OCI-LY7 (cell line): ENCODE measurements at regions not wholly inside any gene's neighbourhood (a gene's known extent, or its start where the extent isn't known, plus 50 kb on each side); places are given as distances from the start of the nearest gene placed in this dataset.

Experiments
- BruUV-seq: library from RNA; stranded (reverse); fragments of 400-500 nt; replicated peaks from 2 replicates; lab custom pipeline; 2021; lab: Mats Ljungman, UMichigan
- CTCF ChIA-PET: fragments of 300-600 bp; sonication (Branson Sonifier 250); formaldehyde crosslinking; loops from one replicate; lab custom pipeline; 2022; ENCODE audit warnings: antibody characterized with exemption; ENCODE audit not compliant: unreplicated experiment; lab: Charles Lee
- POLR2A ChIA-PET: fragments of 300-600 bp; sonication (Branson Sonifier 250); formaldehyde crosslinking; loops from one replicate; lab custom pipeline; 2022; ENCODE audit warnings: antibody characterized with exemption; lab: Charles Lee
- DNase-seq: peaks from one replicate; pipeline ENCODE4 v3.0.0-alpha.2; 2015; ENCODE audit warnings: low spot score
- H2AFZ ChIP-seq: fragments of 200-600 bp; sonication (generic), shearing (Covaris generic); 2 replicates; pipeline ENCODE4 v1.6.1; 2014; ENCODE audit warnings: mild to moderate bottlenecking, antibody characterized with exemption, low read length, moderate library complexity
- H3K27ac ChIP-seq: fragments of 200-600 bp; sonication (generic); 2 replicates; pipeline ENCODE4 v1.5.1; 2014; ENCODE audit warnings: mixed run types, low read depth, mild to moderate bottlenecking, moderate library complexity, low read length, inconsistent platforms; ENCODE audit not compliant: poor library complexity, severe bottlenecking
- H3K36me3 ChIP-seq: fragments of 200-600 bp; sonication (generic); 2 replicates; pipeline ENCODE4 v1.6.1; 2014; ENCODE audit warnings: mild to moderate bottlenecking, antibody characterized with exemption, low read length, moderate library complexity, mixed read lengths; ENCODE audit not compliant: insufficient read depth
- H3K4me1 ChIP-seq: fragments of 200-600 bp; sonication (generic); 2 replicates; pipeline ENCODE4 v1.5.1; 2014; ENCODE audit warnings: mild to moderate bottlenecking, low read length; ENCODE audit not compliant: insufficient read depth, poor library complexity, severe bottlenecking
- H3K4me2 ChIP-seq: fragments of 200-600 bp; sonication (generic); 2 replicates; pipeline ENCODE4 v1.6.1; 2014; ENCODE audit warnings: mild to moderate bottlenecking, low read length
- H3K4me3 ChIP-seq: fragments of 200-600 bp; sonication (generic); 2 replicates; pipeline ENCODE4 v1.5.1; 2014; ENCODE audit warnings: mild to moderate bottlenecking, low read depth, low read length; ENCODE audit not compliant: poor library complexity, severe bottlenecking
- H3K79me2 ChIP-seq: fragments of 200-600 bp; sonication (generic); 2 replicates; pipeline ENCODE4 v1.6.1; 2016; ENCODE audit warnings: low read depth, mild to moderate bottlenecking, low read length, moderate library complexity, mixed read lengths; ENCODE audit not compliant: insufficient read depth
- H3K9me2 ChIP-seq: fragments of 200-600 bp; sonication (generic); 2 replicates; pipeline ENCODE4 v1.6.1; 2016; ENCODE audit warnings: mild to moderate bottlenecking, low read length, mixed read lengths; ENCODE audit not compliant: insufficient read depth
- H3K9me3 ChIP-seq: fragments of 200-600 bp; sonication (generic); 2 replicates; pipeline ENCODE4 v1.6.1; 2014; ENCODE audit warnings: mild to moderate bottlenecking, mixed run types, low read length, mixed read lengths
- H4K20me1 ChIP-seq: fragments of 200-600 bp; sonication (generic); 2 replicates; pipeline ENCODE4 v1.6.1; 2014; ENCODE audit warnings: mild to moderate bottlenecking, antibody characterized with exemption, low read length, moderate library complexity, mixed read lengths; ENCODE audit not compliant: insufficient read depth
- EZH2phosphoT487 ChIP-seq: fragments of 200-600 bp; sonication (generic); IDR thresholded peaks from 2 replicates; pipeline ENCODE4 v1.6.1; 2018; ENCODE audit warnings: low read depth, borderline replicate concordance, mild to moderate bottlenecking, mixed run types, antibody characterized with exemption, low read length, moderate library complexity, mixed read lengths
- intact Hi-C: fragments of 100-400 bp; cut with micrococcal nuclease; formaldehyde crosslinking; loops from one replicate; pipeline ENCODE4 v1.10.0; 2022; ENCODE audit not compliant: unreplicated experiment
- TF ChIP-seq, protein P1 (sequence below): fragments of 200-600 bp; sonication (generic); conservative IDR thresholded peaks from 2 replicates; pipeline ENCODE4 v1.5.1; 2014; ENCODE audit warnings: mild to moderate bottlenecking, antibody characterized with exemption, low read length, moderate library complexity, mixed read lengths

DNA sequence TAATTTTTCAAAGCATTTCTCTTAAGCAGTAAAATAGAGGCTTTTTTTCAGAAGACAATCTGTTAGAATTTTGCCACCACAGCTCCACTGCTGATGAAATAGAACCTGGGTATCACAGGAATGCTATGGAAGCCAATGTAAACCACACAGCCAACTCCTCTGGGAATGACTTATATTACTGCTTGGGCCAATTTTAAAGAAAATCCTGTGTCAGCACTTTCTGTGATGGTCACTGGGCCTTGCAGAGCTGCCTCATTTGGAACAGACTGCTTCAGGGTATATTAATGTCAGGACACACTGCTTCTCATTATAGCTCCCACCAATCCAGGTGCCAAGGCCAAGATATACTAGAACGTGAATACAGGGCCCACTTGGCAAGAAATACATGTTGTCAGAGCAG, 144.1 kb upstream of the ACTBL2 start:
- CTCF ChIA-PET = no interaction called here
- intact Hi-C loops = no loop called here

DNA sequence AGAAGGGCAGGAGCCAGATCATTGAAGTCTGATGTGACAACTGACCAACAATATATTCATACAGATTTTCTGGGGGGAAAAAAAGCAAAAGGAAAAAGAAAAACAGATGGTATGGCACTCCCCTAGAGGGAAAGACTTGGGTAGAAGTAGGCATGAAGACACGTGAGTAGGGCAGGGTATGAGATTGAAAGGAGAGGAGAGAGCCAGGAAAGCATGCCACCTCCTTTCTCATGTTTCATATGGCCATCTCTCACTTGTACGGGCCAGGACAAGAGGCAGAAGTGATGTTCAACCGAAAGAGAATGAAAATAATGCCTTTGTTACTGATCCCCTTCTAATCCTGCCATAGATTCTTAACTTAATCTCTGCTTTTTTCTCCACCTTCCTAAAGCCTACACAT, 139.0 kb upstream of the ACTBL2 start:
- Histone ChIP-seq H3K36me3 (no peaks in the 10 kb centered on the region), H3K4me2 (no peak overlapping the region), H2AFZ (no peak overlapping the region), H4K20me1 (no peaks in the 10 kb centered on the region), H3K9me3 (no peaks in the 10 kb centered on the region), H3K4me1 (no peaks in the 10 kb centered on the region), H3K4me3 (no peak overlapping the region), H3K9me2 (no peaks in the 10 kb centered on the region), H3K27ac (no peak overlapping the region), H3K79me2 (no peaks in the 10 kb centered on the region)
- ChIA-PET CTCF (no interaction called here), POLR2A (interaction anchor here (0.6 kb wide), 1 partner anchor 1121 kb away, joined by 3 read pairs; no protein-coding TSS in a partner anchor)
- DNase-seq = no peak
- TF ChIP-seq, protein P1, sequence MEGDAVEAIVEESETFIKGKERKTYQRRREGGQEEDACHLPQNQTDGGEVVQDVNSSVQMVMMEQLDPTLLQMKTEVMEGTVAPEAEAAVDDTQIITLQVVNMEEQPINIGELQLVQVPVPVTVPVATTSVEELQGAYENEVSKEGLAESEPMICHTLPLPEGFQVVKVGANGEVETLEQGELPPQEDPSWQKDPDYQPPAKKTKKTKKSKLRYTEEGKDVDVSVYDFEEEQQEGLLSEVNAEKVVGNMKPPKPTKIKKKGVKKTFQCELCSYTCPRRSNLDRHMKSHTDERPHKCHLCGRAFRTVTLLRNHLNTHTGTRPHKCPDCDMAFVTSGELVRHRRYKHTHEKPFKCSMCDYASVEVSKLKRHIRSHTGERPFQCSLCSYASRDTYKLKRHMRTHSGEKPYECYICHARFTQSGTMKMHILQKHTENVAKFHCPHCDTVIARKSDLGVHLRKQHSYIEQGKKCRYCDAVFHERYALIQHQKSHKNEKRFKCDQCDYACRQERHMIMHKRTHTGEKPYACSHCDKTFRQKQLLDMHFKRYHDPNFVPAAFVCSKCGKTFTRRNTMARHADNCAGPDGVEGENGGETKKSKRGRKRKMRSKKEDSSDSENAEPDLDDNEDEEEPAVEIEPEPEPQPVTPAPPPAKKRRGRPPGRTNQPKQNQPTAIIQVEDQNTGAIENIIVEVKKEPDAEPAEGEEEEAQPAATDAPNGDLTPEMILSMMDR = no peak
- no peak for TF ChIP-seq EZH2phosphoT487
- no TSS peak for BruUV-seq
- intact Hi-C loops = loop anchor here (1.0 kb wide), 1 partner anchor 15 kb away; no protein-coding TSS in a partner anchor

More for the DNA sequence above, 144.1 kb upstream of the ACTBL2 start:
- Histone ChIP-seq H3K79me2 (no peaks in the 10 kb centered on the region), H3K27ac (no peak overlapping the region), H3K9me3 (no peaks in the 10 kb centered on the region), H3K36me3 (no peaks in the 10 kb centered on the region), H3K9me2 (no peaks in the 10 kb centered on the region), H3K4me3 (no peak overlapping the region), H3K4me2 (no peak overlapping the region), H3K4me1 (no peaks in the 10 kb centered on the region), H4K20me1 (no peaks in the 10 kb centered on the region), H2AFZ (no peak overlapping the region)
- no TSS peak for BruUV-seq
- POLR2A ChIA-PET = interaction anchor here (0.6 kb wide), 1 partner anchor 70 kb away, joined by 3 read pairs; no protein-coding TSS in a partner anchor
- DNase-seq = no peak
- no peak for TF ChIP-seq EZH2phosphoT487
- TF ChIP-seq, protein P1 = no peak

DNA sequence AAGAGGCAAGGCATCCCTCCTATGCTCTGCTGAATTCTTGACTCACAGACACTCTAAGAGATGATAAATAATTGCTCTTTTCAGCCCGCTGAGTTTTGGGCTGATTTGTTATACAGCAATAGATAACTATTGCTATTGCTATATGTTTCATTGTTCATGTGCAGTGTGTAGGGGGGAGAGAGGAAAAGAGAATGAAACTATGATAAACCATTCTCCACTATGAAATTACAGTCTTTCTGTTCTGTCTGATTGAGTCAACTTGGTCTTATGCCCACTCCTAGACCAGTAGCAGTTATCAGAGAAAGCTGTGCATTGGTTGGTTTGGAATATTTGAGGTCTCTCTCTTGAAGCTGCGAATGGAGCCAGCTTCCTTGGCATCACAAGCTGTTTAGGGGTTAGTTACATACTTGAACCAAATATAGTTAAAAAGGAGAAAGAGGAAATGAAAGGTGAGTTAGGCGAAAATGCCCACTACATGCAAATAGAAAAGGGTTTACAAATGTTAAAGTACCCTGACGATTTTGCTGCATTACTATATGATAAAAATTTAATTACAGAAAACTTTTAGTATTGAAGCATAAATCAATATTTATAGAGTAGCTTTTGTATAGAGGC, 136.3 kb upstream of the ACTBL2 start:
- H3K27ac ChIP-seq = no peak overlapping the region
- H4K20me1 ChIP-seq = no peaks in the 10 kb centered on the region
- no TSS peak for BruUV-seq
- no peak overlapping the region for H2AFZ ChIP-seq
- no peak overlapping the region; the same call in 1 of the 2 replicates for H3K4me2 ChIP-seq
- intact Hi-C loops = no loop called here
- no peaks in the 10 kb centered on the region for H3K9me2 ChIP-seq
- no peak overlapping the region for H3K4me3 ChIP-seq
- TF ChIP-seq, protein P1 = no peak
- TF ChIP-seq EZH2phosphoT487 = no peak
- H3K36me3 ChIP-seq = no peaks in the 10 kb centered on the region
- no peaks in the 10 kb centered on the region for H3K79me2 ChIP-seq
- no peaks in the 10 kb centered on the region for H3K4me1 ChIP-seq
- no peaks in the 10 kb centered on the region for H3K9me3 ChIP-seq
- ChIA-PET POLR2A (interaction anchor here (0.6 kb wide), 1 partner anchor 1500 kb away, joined by 3 read pairs; no protein-coding TSS in a partner anchor), CTCF (no interaction called here)
- no peak for DNase-seq
